Activated naive CD4-positive, alpha-beta T cell treated with anti-CD3 and anti-CD28 coated beads, Interleukin-2, amount 50 U/mL, for 72 hours (primary cell): ENCODE measurements at regions not wholly inside any gene's neighbourhood (a gene's known extent, or its start where the extent isn't known, plus 50 kb on each side); places are given as distances from the start of the nearest gene placed in this dataset.
"Not testable (repeated sequence)": the region's sequence is repeated elsewhere in the genome, so short reads cannot be mapped to it uniquely, and the experiment has no call there.

ENCODE experiments used
- ATAC-seq, 2 donors: fragments of 150-1000 bp; cut with Tn5 transposase; 2 replicates each; pipeline ENCODE4 v1.10.0; 2021; ENCODE audit warnings: mild to moderate bottlenecking in 2 of 2, moderate library complexity in 2 of 2
- DNase-seq, 2 donors: peaks; one replicate each; pipeline ENCODE4 v3.0.0; 2021 to 2022; ENCODE audit warnings: low spot score in 2 of 2
- H3K27ac Mint-ChIP-seq, 2 donors: one replicate each; pipeline ENCODE4 v1.8.0; 2022; ENCODE audit warnings: mild to moderate bottlenecking in 2 of 2, mixed read lengths in 2 of 2
- H3K36me3 Mint-ChIP-seq, 2 donors: one replicate each; pipeline ENCODE4 v1.8.0; 2022; ENCODE audit warnings: mixed read lengths in 2 of 2
- H3K9me3 Mint-ChIP-seq, 2 donors: one replicate each; pipeline ENCODE4 v1.8.0; 2022; ENCODE audit warnings: mixed read lengths in 2 of 2

GRCh38 chr10:44260286-44260928, 124.5 kb downstream of the CXCL12 start:
- ATAC-seq, result no peak
- peaks cover 0 to 5% of the 10 kb centered on the region in 2 donors for H3K36me3 Mint-ChIP-seq

GRCh38 chr10:44259090-44259874, 125.6 kb downstream of the CXCL12 start:
- DNase-seq (no peak), ATAC-seq (no peak)
- Mint-ChIP-seq H3K27ac (no peak overlapping the region), H3K36me3 (peaks cover 0 to 2% of the 10 kb centered on the region in 2 donors), H3K9me3 (no peaks in the 10 kb centered on the region)

More at GRCh38 chr10:44260286-44260928, 124.5 kb downstream of the CXCL12 start:
- Mint-ChIP-seq H3K9me3 (no peaks in the 10 kb centered on the region), H3K27ac (peak overlapping the region in 1 of 2 donors; percentile 9)
- no peak for DNase-seq

- H3K27ac Mint-ChIP-seq, result no peak overlapping the region
- ATAC-seq (no peak), DNase-seq (no peak)
- H3K9me3 Mint-ChIP-seq, result no peaks in the 10 kb centered on the region
- no peaks in the 10 kb centered on the region for H3K36me3 Mint-ChIP-seq
These were observed 126.3 kb downstream of the CXCL12 start for GRCh38 chr10:44258460-44259089.

- ATAC-seq (no peak), DNase-seq (no peak)
- Mint-ChIP-seq H3K27ac (no peak overlapping the region), H3K36me3 (no peaks in the 10 kb centered on the region), H3K9me3 (no peaks in the 10 kb centered on the region)
These were observed 126.9 kb downstream of the CXCL12 start for GRCh38 chr10:44258019-44258418.

- no peak for ATAC-seq
- Mint-ChIP-seq H3K27ac (no peak overlapping the region), H3K36me3 (no peaks in the 10 kb centered on the region), H3K9me3 (peaks cover 0 to 2% of the 10 kb centered on the region in 2 donors)
- DNase-seq, result no peak
These were observed 131.0 kb downstream of the CXCL12 start for GRCh38 chr10:44253769-44254462.

GRCh38 chr10:44252631-44253030, 132.3 kb downstream of the CXCL12 start:
- not testable (repeated sequence) for DNase-seq, ATAC-seq, H3K36me3 Mint-ChIP-seq, H3K9me3 Mint-ChIP-seq, H3K27ac Mint-ChIP-seq

- H3K27ac Mint-ChIP-seq, H3K9me3 Mint-ChIP-seq: not testable (repeated sequence)
These were observed 135.0 kb downstream of the CXCL12 start for GRCh38 chr10:44249933-44250332.

GRCh38 chr10:44249490-44249889, 135.4 kb downstream of the CXCL12 start:
- peaks cover 0 to 4% of the 10 kb centered on the region in 2 donors for H3K9me3 Mint-ChIP-seq
- ATAC-seq (no peak), DNase-seq (no peak)
- H3K27ac Mint-ChIP-seq, result no peak overlapping the region
- no peaks in the 10 kb centered on the region for H3K36me3 Mint-ChIP-seq

More at GRCh38 chr10:44249933-44250332, 135.0 kb downstream of the CXCL12 start:
- not testable (repeated sequence) for DNase-seq, ATAC-seq, H3K36me3 Mint-ChIP-seq

GRCh38 chr10:44246700-44247099, 138.2 kb downstream of the CXCL12 start:
- H3K36me3 Mint-ChIP-seq, DNase-seq, H3K27ac Mint-ChIP-seq, ATAC-seq: not testable (repeated sequence)
- H3K9me3 Mint-ChIP-seq, result peaks cover 5 to 10% of the 10 kb centered on the region in 2 donors

- DNase-seq, H3K36me3 Mint-ChIP-seq, ATAC-seq, H3K27ac Mint-ChIP-seq: not testable (repeated sequence)
- H3K9me3 Mint-ChIP-seq, result peaks cover 5 to 10% of the 10 kb centered on the region in 2 donors
These were observed 138.6 kb downstream of the CXCL12 start for GRCh38 chr10:44246287-44246686.

GRCh38 chr10:44245601-44245938, 139.3 kb downstream of the CXCL12 start:
- DNase-seq (no peak), ATAC-seq (no peak)
- H3K36me3 Mint-ChIP-seq, result no peaks in the 10 kb centered on the region
- peaks cover 5 to 10% of the 10 kb centered on the region in 2 donors for H3K9me3 Mint-ChIP-seq
- H3K27ac Mint-ChIP-seq, result no peak overlapping the region

GRCh38 chr10:44244745-44245600, 139.9 kb downstream of the CXCL12 start:
- Mint-ChIP-seq H3K9me3 (peaks cover 5 to 10% of the 10 kb centered on the region in 2 donors), H3K36me3 (no peaks in the 10 kb centered on the region), H3K27ac (no peak overlapping the region)
- DNase-seq (no peak), ATAC-seq (no peak)

GRCh38 chr10:44243851-44244510, 140.9 kb downstream of the CXCL12 start:
- peaks cover 5 to 9% of the 10 kb centered on the region in 2 donors for H3K9me3 Mint-ChIP-seq
- no peaks in the 10 kb centered on the region for H3K36me3 Mint-ChIP-seq
- DNase-seq (no peak), ATAC-seq (no peak)
- H3K27ac Mint-ChIP-seq, result no peak overlapping the region

- no peak overlapping the region for H3K27ac Mint-ChIP-seq
- ATAC-seq, result no peak
- peaks cover 5 to 6% of the 10 kb centered on the region in 2 donors for H3K9me3 Mint-ChIP-seq
- no peak for DNase-seq
- no peaks in the 10 kb centered on the region for H3K36me3 Mint-ChIP-seq
These were observed 142.1 kb downstream of the CXCL12 start for GRCh38 chr10:44242826-44243225.

GRCh38 chr10:44242091-44242490, 142.8 kb downstream of the CXCL12 start:
- Mint-ChIP-seq H3K9me3 (peaks cover 6 to 8% of the 10 kb centered on the region in 2 donors), H3K27ac (no peak overlapping the region), H3K36me3 (no peaks in the 10 kb centered on the region)
- DNase-seq, result no peak
- no peak for ATAC-seq
